Fibroblast of villous mesenchyme (primary cell): ENCODE measurements at regions not wholly inside any gene's neighbourhood (a gene's known extent, or its start where the extent isn't known, plus 50 kb on each side); places are given as distances from the start of the nearest gene placed in this dataset.

Source experiments
- DNase-seq: peaks from one replicate; pipeline ENCODE4 v3.0.0-alpha.2; 2010; ENCODE audit warnings: low read depth
- H3K4me3 ChIP-seq: 2 replicates; pipeline ENCODE4 v1.5.1; 2011; ENCODE audit warnings: low read depth, mild to moderate bottlenecking, low read length
- CTCF ChIP-seq: IDR thresholded peaks from 2 replicates; pipeline ENCODE4 v1.5.1; 2012; ENCODE audit warnings: low read depth, mild to moderate bottlenecking, low read length; ENCODE audit not compliant: insufficient read depth

GRCh38 chr12:3336606-3337311, 154.2 kb upstream of the PRMT8 start:
- no peak overlapping the region for H3K4me3 ChIP-seq
- DNase-seq = peak; percentile 5
- TF ChIP-seq CTCF = no peak

- no peak overlapping the region for H3K4me3 ChIP-seq
- DNase-seq = no peak
- no peak for TF ChIP-seq CTCF
Observed at GRCh38 chr12:3337944-3338343, 153.1 kb upstream of the PRMT8 start.

- no peak for TF ChIP-seq CTCF
- no peak for DNase-seq
- H3K4me3 ChIP-seq = no peak overlapping the region
Observed at GRCh38 chr12:3339221-3339620, 151.8 kb upstream of the PRMT8 start.

- no peak for DNase-seq
- TF ChIP-seq CTCF = no peak
- no peak overlapping the region for H3K4me3 ChIP-seq
Observed at GRCh38 chr12:3341594-3341993, 149.4 kb upstream of the PRMT8 start.

GRCh38 chr12:3342051-3342450, 149.0 kb upstream of the PRMT8 start:
- TF ChIP-seq CTCF = peak; percentile 55
- peak; percentile 35 for DNase-seq
- no peak overlapping the region for H3K4me3 ChIP-seq

- no peak for TF ChIP-seq CTCF
- no peak for DNase-seq
- no peak overlapping the region for H3K4me3 ChIP-seq
Observed at GRCh38 chr12:3348055-3348454, 142.9 kb upstream of the PRMT8 start.

GRCh38 chr12:3350432-3350831, 140.6 kb upstream of the PRMT8 start:
- TF ChIP-seq CTCF = no peak
- H3K4me3 ChIP-seq = no peak overlapping the region
- no peak for DNase-seq
